K562 (cell line): ENCODE measurements at regions not wholly inside any gene's neighbourhood (a gene's known extent, or its start where the extent isn't known, plus 50 kb on each side); places are given as distances from the start of the nearest gene placed in this dataset.

Experiments
- ATF7 ChIP-seq: fragments of 450-650 bp; IDR thresholded peaks from 2 replicates; pipeline ENCODE4 v1.7.1; 2014; ENCODE audit warnings: mild to moderate bottlenecking, moderate library complexity
- CEBPB ChIP-seq: fragments of 450-650 bp; IDR thresholded peaks from 2 replicates; pipeline ENCODE4 v1.6.1; 2016; ENCODE audit warnings: missing genetic modification characterization, missing compliant biosample characterization
- EZH2 ChIP-seq: IDR thresholded peaks from 2 replicates; pipeline ENCODE4 v1.6.1; 2012; ENCODE audit warnings: low read depth, mild to moderate bottlenecking, inconsistent platforms, low read length, borderline replicate concordance
- HLTF ChIP-seq: fragments of 450-650 bp; IDR thresholded peaks from 2 replicates; pipeline ENCODE4 v1.6.1; 2016
- KLF1 ChIP-seq: fragments of 450-650 bp; IDR thresholded peaks from 2 replicates; pipeline ENCODE4 v1.6.1; 2016; ENCODE audit warnings: missing genetic modification characterization, missing compliant biosample characterization
- MYNN ChIP-seq, 2 experiments: sonication (generic); formaldehyde crosslinking in 1 of 2; IDR thresholded peaks; 2 replicates each; pipeline versions ENCODE4 v1.5.0 to v1.6.1; 2016 to 2020; ENCODE audit warnings: antibody characterized with exemption in 1 of 2, missing genetic modification reagents in 1 of 2
- NR4A1 ChIP-seq, 2 experiments: fragments of 250-450 bp in 1 of 2; fragments of 450-650 bp in 1 of 2; sonication (Bioruptor Pico) in 1 of 2; IDR thresholded peaks; 2 replicates each; pipeline versions ENCODE4 v1.4.0 to v1.6.1; 2016 to 2020; ENCODE audit warnings: mild to moderate bottlenecking in 2 of 2, missing compliant biosample characterization in 1 of 2, missing genetic modification characterization in 1 of 2, moderate library complexity in 1 of 2
- PCBP2 ChIP-seq: fragments of 200-400 bp; formaldehyde crosslinking; IDR thresholded peaks from 2 replicates; pipeline ENCODE4 v1.6.1; 2018; ENCODE audit warnings: low read length, low read depth, mild to moderate bottlenecking, moderate library complexity; ENCODE audit not compliant: poor library complexity, severe bottlenecking
- PTBP1 ChIP-seq: fragments of 200-400 bp; formaldehyde crosslinking; IDR thresholded peaks from 2 replicates; pipeline ENCODE4 v1.6.1; 2017; ENCODE audit warnings: low read depth, low read length
- SP1 ChIP-seq: sonication (generic); formaldehyde crosslinking; IDR thresholded peaks from 2 replicates; pipeline ENCODE4 v1.8.1; 2022; ENCODE audit warnings: mild to moderate bottlenecking, missing genetic modification reagents
- TF ChIP-seq, protein P1 (sequence below): sonication (generic); formaldehyde crosslinking; IDR thresholded peaks from 2 replicates; pipeline ENCODE4 v1.8.0; 2023; ENCODE audit warnings: mild to moderate bottlenecking, missing genetic modification reagents
- TF ChIP-seq, protein P2 (sequence below), 3 experiments: IDR thresholded peaks in 2 of 3; conservative IDR thresholded peaks in 1 of 3; 2 replicates each; pipeline ENCODE4 v1.5.1; 2011 to 2012; ENCODE audit warnings: low read length in 3 of 3, mild to moderate bottlenecking in 3 of 3, control low read depth in 2 of 3, improper control_type of control experiment in 1 of 3, inconsistent platforms in 1 of 3, low read depth in 1 of 3, mixed read lengths in 1 of 3, moderate library complexity in 1 of 3; ENCODE audit not compliant: insufficient read depth in 2 of 3
- TF ChIP-seq, protein P3 (sequence below): fragments of 450-650 bp; formaldehyde crosslinking; conservative IDR thresholded peaks from 2 replicates; pipeline ENCODE4 v1.4.0; 2022; ENCODE audit warnings: mild to moderate bottlenecking, missing genetic modification characterization
- TF ChIP-seq, protein P4 (sequence below): sonication (generic); formaldehyde crosslinking; IDR thresholded peaks from 2 replicates; pipeline ENCODE4 v1.8.1; 2022; ENCODE audit warnings: missing genetic modification reagents

DNA sequence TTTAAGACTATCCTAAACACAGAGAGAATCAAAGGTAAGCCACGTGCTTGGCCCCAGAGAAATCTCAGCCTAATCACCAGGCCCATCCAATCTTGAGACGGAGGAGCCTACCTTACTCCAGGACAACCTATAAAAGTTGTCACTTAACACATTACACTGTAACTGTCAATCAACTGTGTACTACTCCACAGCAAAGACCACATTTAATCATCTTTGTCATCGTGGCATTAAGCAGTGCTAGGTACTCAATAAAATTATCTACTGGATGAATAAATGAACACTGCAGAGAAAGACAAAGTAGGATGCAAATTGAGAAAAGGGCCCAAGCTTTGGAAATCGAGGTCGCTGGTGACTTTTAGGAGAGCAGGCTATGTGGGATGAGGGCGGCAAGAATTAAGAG is 466.7 kb downstream of the SHQ1 start:
- TF ChIP-seq KLF1 (tag), result no peak
- TF ChIP-seq, protein P1, sequence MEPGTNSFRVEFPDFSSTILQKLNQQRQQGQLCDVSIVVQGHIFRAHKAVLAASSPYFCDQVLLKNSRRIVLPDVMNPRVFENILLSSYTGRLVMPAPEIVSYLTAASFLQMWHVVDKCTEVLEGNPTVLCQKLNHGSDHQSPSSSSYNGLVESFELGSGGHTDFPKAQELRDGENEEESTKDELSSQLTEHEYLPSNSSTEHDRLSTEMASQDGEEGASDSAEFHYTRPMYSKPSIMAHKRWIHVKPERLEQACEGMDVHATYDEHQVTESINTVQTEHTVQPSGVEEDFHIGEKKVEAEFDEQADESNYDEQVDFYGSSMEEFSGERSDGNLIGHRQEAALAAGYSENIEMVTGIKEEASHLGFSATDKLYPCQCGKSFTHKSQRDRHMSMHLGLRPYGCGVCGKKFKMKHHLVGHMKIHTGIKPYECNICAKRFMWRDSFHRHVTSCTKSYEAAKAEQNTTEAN (CRISPR knock-in tag), result no peak
- TF ChIP-seq CEBPB (tag), result no peak
- TF ChIP-seq, protein P2, sequence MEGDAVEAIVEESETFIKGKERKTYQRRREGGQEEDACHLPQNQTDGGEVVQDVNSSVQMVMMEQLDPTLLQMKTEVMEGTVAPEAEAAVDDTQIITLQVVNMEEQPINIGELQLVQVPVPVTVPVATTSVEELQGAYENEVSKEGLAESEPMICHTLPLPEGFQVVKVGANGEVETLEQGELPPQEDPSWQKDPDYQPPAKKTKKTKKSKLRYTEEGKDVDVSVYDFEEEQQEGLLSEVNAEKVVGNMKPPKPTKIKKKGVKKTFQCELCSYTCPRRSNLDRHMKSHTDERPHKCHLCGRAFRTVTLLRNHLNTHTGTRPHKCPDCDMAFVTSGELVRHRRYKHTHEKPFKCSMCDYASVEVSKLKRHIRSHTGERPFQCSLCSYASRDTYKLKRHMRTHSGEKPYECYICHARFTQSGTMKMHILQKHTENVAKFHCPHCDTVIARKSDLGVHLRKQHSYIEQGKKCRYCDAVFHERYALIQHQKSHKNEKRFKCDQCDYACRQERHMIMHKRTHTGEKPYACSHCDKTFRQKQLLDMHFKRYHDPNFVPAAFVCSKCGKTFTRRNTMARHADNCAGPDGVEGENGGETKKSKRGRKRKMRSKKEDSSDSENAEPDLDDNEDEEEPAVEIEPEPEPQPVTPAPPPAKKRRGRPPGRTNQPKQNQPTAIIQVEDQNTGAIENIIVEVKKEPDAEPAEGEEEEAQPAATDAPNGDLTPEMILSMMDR (IDR thresholded peaks at IDR 0.05 in 2 of 3, conservative IDR thresholded peaks at IDR 0.05 in 1 of 3; ENCODE audit: insufficient read depth in 2 of 3, low read depth in 1 of 3, low read length in 3 of 3), result no peak
- no peak for TF ChIP-seq MYNN (IDR thresholded peaks at IDR 0.05)
- no peak for TF ChIP-seq MYNN (CRISPR knock-in tag; IDR thresholded peaks at IDR 0.05)
- TF ChIP-seq, protein P3, sequence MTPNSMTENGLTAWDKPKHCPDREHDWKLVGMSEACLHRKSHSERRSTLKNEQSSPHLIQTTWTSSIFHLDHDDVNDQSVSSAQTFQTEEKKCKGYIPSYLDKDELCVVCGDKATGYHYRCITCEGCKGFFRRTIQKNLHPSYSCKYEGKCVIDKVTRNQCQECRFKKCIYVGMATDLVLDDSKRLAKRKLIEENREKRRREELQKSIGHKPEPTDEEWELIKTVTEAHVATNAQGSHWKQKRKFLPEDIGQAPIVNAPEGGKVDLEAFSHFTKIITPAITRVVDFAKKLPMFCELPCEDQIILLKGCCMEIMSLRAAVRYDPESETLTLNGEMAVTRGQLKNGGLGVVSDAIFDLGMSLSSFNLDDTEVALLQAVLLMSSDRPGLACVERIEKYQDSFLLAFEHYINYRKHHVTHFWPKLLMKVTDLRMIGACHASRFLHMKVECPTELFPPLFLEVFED (CRISPR knock-in tag), result no peak
- no peak for TF ChIP-seq SP1
- TF ChIP-seq PCBP2, result no peak
- TF ChIP-seq ATF7, result no peak
- no peak for TF ChIP-seq HLTF
- no peak for TF ChIP-seq EZH2
- no peak for TF ChIP-seq NR4A1 (CRISPR knock-in tag; IDR thresholded peaks at IDR 0.05)
- TF ChIP-seq NR4A1 (tag; IDR thresholded peaks at IDR 0.05), result no peak
- TF ChIP-seq, protein P4, sequence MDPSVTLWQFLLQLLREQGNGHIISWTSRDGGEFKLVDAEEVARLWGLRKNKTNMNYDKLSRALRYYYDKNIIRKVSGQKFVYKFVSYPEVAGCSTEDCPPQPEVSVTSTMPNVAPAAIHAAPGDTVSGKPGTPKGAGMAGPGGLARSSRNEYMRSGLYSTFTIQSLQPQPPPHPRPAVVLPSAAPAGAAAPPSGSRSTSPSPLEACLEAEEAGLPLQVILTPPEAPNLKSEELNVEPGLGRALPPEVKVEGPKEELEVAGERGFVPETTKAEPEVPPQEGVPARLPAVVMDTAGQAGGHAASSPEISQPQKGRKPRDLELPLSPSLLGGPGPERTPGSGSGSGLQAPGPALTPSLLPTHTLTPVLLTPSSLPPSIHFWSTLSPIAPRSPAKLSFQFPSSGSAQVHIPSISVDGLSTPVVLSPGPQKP (CRISPR knock-in tag), result no peak
- TF ChIP-seq PTBP1, result no peak
